NB4 (cell line): ENCODE measurements at regions not wholly inside any gene's neighbourhood (a gene's known extent, or its start where the extent isn't known, plus 50 kb on each side); places are given as distances from the start of the nearest gene placed in this dataset.

Experiments
- DNase-seq: peaks from one replicate; pipeline ENCODE4 v3.0.0; 2010; ENCODE audit warnings: low read depth
- H3K4me3 ChIP-seq: one replicate; pipeline ENCODE4 v1.5.1; 2011; ENCODE audit warnings: mild to moderate bottlenecking, low read depth, low read length, moderate library complexity
- MYC ChIP-seq: IDR thresholded peaks from 2 replicates; pipeline ENCODE4 v1.6.1; 2011; ENCODE audit warnings: low read depth, low read length
- POLR2A ChIP-seq: IDR thresholded peaks from 2 replicates; pipeline ENCODE4 v1.6.1; 2011; ENCODE audit warnings: mild to moderate bottlenecking; ENCODE audit not compliant: insufficient read length; ENCODE audit errors: extremely low read depth
- TF ChIP-seq, protein P1 (sequence below): IDR thresholded peaks from 2 replicates; pipeline ENCODE4 v1.6.1; 2011; ENCODE audit warnings: low read depth, low read length
- TF ChIP-seq, protein P2 (sequence below): IDR thresholded peaks from one replicate; pipeline ENCODE4 v1.5.1; 2012; ENCODE audit warnings: low read depth, low read length

DNA sequence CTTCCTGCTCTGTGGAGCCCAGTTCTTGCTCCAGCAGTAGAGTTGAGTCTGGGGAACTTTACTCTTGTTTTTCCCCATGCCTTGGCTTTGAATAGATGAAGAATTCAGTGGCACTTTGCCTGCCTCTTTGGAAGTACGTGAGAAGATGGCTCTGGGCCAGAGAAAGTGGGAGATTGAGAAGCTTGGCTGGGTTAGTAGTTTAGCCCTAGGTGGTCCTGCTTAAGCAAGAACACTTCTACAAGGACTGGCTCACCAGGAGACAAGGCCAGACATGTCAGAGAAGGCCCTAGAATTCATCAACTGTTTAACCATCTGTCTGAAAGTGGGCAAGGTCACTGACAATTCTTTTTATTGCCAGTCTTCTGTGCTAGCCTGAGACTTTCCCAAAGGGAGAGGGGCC lies 410.3 kb downstream of the TYW1 start:
- no peak overlapping the region for H3K4me3 ChIP-seq
- TF ChIP-seq MYC = no peak
- TF ChIP-seq, protein P1, sequence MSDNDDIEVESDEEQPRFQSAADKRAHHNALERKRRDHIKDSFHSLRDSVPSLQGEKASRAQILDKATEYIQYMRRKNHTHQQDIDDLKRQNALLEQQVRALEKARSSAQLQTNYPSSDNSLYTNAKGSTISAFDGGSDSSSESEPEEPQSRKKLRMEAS = no peak
- TF ChIP-seq, protein P2, sequence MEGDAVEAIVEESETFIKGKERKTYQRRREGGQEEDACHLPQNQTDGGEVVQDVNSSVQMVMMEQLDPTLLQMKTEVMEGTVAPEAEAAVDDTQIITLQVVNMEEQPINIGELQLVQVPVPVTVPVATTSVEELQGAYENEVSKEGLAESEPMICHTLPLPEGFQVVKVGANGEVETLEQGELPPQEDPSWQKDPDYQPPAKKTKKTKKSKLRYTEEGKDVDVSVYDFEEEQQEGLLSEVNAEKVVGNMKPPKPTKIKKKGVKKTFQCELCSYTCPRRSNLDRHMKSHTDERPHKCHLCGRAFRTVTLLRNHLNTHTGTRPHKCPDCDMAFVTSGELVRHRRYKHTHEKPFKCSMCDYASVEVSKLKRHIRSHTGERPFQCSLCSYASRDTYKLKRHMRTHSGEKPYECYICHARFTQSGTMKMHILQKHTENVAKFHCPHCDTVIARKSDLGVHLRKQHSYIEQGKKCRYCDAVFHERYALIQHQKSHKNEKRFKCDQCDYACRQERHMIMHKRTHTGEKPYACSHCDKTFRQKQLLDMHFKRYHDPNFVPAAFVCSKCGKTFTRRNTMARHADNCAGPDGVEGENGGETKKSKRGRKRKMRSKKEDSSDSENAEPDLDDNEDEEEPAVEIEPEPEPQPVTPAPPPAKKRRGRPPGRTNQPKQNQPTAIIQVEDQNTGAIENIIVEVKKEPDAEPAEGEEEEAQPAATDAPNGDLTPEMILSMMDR = no peak
- TF ChIP-seq POLR2A = no peak
- DNase-seq = no peak

DNA sequence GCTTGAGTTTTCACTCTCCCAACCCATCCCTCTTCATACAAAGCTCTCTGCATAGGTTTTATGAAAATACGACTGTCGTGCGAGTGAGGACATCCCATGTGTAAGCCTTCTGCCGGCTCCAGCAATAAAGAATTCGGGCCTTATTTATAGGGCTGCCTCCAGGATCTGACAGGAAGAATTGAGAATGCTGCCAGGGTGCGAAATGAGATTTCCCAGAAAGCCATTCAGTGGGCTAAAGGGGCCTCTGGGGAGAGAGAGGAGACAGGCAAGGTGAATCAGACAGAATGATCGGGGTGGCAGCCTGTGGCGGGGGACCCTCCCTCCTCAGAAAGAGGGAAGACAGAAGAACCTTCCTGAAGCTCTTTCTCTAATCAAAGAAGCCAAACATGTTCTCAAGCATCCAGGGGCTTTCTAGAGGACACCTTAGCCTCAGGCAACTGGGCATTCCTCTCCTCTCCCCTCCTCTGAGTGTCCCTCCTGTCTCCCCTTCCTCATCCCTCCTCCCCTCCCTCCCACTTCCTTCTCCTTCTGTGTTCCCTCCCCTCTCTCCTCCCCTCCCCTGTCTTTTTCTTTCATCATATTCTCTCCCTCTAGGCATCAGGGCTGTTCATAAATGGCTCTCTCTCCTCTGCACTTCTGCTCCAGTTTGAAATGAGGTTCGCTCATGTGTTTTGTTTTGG lies 410.9 kb downstream of the TYW1 start:
- TF ChIP-seq, protein P2 = no peak
- TF ChIP-seq POLR2A (no peak), MYC (no peak)
- TF ChIP-seq, protein P1 = no peak
- no peak overlapping the region for H3K4me3 ChIP-seq
- no peak for DNase-seq

DNA sequence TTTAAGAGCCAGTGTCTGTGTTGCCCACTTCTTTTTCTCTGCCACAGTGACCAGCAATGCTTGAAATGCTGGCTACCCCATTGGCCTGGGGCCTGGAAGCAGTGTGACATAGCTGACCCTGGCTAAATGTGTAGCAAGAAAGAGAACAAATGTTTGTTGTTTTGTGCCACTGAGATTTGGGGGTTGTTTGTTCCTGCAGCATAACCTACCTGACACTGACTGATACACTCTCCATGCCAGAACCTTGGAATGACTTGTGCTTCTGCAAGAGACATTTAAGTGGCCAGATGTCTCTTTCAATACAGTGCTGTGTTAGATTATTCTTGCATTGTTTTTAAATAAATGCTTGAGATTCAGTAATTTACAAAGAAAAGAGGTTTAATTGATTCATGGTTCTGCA lies 411.5 kb downstream of the TYW1 start:
- no peak for DNase-seq
- TF ChIP-seq, protein P1 = no peak
- H3K4me3 ChIP-seq = no peak overlapping the region

DNA sequence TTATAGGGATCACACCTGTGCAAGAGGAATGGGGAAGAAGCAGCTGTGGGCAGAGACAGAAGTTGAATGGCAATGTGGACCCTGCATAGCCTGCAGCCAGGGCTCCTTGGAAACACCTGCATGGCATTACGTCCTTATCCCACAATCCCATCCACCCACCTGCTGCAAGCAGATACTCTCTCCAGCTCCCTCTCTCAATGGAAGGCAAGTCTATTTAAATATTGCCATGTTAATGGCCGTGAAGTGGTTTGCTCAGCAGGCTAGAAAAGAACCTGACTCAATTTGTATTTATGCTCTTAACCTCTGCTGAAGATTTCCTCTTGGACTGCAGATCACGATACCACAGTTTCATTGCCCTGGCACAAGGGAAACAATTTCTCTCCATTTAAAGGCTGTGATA lies 417.0 kb downstream of the TYW1 start:
- no peak for DNase-seq
- TF ChIP-seq POLR2A (no peak), MYC (no peak)
- TF ChIP-seq, protein P2 = no peak
- TF ChIP-seq, protein P1 = no peak
- H3K4me3 ChIP-seq = no peak overlapping the region

DNA sequence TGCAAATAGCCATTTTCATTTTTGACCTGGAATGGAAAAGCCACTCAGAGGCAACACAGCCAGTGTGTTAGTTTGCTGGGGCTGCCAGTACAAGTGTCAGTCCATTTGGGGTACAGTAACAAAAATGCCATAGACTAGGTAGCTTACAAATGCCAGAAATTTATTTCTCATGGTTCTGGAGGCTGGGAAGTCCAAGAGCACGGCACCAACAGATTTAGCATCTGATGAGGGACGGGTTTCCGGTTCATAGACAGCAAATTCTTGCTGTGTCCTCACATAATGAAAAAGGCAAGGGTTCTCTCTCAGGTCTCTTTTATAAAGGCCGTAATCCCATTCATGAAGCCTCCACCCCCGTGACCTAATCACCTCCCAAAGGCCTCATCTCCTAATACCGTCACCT lies 418.2 kb downstream of the TYW1 start:
- DNase-seq = no peak
- H3K4me3 ChIP-seq = no peak overlapping the region
- TF ChIP-seq MYC = no peak
- no peak for TF ChIP-seq POLR2A
- TF ChIP-seq, protein P2 = no peak
- TF ChIP-seq, protein P1 = no peak

DNA sequence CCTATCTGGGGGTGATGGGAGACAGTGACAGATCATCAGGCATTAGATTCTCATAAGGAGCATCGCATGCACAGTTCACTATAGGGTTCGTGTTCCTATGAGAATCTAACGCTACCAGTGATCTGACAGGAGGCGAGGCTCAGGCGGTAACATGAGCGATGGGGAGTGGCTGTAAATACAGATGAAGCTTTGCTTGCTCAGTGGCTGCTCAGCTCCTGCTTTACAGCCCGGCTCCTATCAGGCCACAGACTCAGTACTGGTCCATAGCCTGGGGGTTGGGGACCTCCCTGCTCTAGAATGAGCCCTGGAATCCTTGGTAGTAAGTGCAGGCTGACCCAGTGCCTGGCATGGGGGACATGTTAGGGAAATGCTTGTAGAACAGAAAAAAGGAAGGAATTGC lies 426.0 kb downstream of the TYW1 start:
- no peak overlapping the region for H3K4me3 ChIP-seq
- DNase-seq = no peak
- TF ChIP-seq, protein P2 = no peak
- no peak for TF ChIP-seq POLR2A
- TF ChIP-seq, protein P1 = no peak
- TF ChIP-seq MYC = no peak
